GM21447 (cell line): ENCODE measurements at regions not wholly inside any gene's neighbourhood (a gene's known extent, or its start where the extent isn't known, plus 50 kb on each side); places are given as distances from the start of the nearest gene placed in this dataset.
"Not testable (repeated sequence)": the region's sequence is repeated elsewhere in the genome, so short reads cannot be mapped to it uniquely, and the experiment has no call there.

ENCODE experiments used
- ATAC-seq: cut with Tn5 transposase; IDR thresholded peaks from one replicate; pipeline ENCODE4 v1.9.1; 2021; ENCODE audit not compliant: unreplicated experiment

DNA sequence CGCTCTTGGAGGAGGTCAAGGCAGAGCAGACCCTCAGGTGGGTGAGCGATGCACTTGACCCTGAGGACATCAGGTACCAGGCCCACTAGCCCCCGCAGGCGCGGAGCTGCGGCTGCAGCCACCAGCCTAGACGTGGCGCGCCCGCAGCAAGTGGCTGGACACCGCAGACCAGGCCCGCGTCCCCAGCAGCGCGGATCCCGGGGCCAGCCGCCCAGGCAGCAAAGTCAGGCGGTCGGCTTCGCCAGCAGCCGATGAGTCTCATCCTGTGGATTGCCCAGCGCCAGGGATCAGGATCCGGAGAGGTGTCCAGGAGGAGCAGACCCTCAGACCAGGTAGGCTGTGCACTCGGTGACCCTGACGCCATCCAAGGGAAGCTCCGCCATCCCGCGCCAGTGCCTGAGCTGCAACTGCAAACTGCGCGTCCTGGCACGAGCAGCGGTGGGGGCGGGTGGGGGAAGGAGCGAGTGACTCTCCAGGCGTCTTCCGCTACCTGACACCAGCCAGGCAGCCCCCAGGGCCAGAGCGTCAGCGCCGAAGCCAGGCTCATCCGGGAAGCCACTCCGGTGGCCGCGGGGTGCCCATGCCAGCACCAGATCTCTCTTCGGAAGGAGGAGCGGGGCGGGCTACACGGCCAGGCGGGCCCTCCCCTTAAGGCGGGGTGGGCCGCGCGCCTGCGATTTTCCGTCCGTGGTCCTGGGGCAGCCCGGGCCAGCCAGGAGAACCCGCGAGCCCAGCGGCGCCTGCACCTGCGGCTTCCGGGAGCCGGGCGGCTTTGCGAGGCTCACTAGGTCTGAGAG is 92.6 kb upstream of the THOC3 start:
- peak; percentile 58 for ATAC-seq

DNA sequence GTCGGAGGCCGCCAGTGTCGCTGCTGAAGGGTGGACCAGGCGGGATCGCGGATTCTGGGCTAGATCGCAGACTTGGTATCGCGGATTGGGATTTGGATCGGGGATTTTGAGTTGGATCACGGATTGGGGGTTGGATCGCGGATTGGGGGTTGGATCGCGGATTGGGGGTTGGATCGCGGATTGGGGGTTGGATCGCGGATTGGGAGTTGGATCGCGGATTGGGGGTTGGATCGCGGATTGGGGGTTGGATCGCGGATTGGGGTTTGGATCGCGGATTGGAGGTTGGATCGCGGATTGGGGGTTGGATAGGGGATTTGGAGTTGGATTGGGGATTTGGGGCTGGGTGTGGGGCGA is 93.1 kb upstream of the THOC3 start:
- not testable (repeated sequence) for ATAC-seq

DNA sequence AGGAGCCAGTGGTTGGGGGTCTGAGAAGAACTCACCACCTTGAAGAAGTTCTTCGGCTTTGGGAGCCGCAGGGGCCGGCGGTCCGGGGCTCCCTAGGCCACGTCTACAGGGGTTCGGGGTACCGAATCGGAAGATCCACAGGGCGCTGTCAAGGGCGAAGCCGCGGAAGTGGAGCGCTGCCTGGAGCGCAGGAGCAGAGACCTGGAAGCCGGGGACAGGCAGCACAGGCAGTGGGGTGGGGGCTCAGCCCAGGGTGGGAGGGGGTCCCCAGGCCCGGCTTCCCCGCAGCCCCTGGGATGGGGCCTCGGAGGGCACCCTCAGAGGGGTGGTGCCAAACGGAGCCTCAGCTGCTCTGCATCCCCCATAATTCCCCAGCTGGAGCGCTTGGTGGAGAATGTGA is 93.5 kb upstream of the THOC3 start:
- ATAC-seq, result not testable (repeated sequence)

DNA sequence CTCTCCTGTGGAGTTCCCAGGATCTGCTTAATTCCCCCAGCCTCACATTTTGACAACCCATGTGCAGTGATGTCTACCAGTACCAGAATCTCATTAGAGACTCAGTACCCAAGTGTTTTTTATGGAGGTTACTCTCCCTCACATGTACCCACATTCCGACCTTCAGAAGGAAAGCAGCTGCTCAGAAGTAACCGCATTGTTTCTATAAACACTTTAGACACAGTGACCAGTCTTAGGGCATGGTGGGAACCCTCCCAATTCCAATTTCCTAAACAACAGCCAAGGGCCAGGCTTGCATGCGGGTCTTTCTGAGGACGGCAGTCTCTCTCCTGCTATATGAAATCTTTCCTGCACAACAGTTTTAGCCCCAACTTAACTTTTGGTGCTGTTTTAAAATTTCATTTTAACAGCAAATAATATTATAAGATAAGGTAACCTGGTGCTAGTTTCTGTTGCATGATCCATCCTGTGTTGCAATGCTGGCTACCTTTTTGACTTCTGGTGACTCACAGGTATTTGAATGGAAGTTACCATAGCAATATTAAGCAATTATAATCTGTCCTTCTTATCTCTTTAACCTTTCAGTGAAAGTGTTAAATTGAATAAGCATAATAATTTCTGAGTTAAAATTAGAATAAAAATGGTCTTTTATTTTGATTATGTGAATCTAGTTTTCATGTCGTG is 98.3 kb upstream of the THOC3 start:
- not testable (repeated sequence) for ATAC-seq

DNA sequence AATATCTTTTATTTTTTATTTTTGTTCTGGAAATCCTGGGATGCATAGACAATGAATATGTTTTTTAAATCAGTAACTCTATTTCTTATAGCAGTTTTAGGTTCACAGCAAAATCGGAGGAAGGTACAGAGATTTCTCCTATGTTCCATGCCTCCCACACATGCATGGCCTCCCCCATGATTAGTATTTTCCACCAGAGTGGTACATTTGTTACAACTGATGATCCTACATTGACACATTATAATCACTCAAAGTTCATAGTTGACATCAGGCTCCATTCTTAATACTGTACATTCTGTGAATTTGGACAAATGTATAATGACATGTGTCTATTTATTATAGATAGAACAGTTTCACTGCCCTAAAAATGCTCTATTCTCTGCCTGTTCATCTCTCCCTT is 99.0 kb upstream of the THOC3 start:
- ATAC-seq, result not testable (repeated sequence)

DNA sequence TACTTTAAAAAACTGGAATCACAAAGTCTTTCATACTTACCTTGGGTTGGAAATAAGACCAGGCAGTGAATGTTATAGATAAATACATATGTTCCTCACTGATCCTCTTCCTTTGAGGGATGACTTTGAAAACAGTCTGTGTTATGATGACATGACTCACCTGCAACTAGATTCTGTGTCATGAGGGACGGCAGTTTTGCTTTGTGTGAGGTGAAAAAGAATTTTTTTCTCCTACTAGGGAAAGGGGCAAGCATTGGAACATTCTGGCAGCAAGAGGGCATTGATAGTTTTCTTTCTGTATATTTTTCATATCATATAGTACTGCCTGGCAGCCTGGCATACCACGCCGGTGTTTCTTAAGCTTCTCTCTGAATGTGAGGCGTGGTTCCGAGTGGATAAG is 99.8 kb upstream of the THOC3 start:
- not testable (repeated sequence) for ATAC-seq

DNA sequence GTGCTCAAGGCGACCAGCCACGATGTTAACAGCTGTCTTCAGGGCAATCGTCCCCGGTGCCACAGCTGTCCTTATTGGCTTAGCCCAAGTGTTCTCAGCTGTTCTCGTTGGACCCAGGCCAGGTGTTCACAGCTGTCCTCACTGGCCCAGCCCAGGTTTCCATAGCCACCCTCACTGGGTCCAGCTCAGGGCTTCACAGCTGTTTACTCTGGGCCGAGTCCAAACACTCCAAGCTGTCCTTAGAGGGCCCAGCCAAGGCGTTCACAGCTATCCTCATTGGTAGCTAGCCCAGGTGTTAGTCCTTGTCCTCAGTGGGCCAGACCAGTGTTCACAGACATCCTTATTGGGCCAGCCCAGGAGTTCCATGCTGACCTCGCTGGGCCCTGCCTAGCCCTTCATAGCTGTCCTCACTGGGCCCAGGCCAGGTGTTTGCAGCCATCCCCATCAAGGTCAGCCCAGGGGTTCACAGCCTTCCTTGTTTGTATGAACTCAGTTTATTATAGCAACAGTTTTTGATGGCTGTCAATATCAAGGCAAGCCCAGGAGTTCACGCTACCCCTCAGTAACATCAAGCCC is 106.0 kb upstream of the THOC3 start:
- ATAC-seq, result not testable (repeated sequence)

DNA sequence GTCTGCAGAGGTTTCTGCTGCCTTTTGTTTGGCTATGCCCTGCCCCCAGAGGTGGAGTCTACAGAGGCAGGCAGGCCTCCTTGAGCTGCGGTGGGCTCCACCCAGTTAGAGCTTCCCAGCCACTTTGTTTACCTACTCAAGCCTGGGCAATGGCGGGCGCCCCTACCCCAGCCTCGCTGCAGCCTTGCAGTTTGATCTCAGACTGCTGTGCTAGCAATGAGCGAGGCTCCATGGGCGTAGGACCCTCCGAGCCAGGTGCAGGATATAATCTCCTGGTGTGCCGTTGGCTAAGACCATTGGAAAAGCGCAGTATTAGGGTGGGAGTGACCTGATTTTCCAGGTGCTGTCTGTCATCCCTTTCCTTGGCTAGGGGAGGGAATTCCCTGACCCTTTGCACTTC is 115.6 kb upstream of the THOC3 start:
- ATAC-seq, result not testable (repeated sequence)

DNA sequence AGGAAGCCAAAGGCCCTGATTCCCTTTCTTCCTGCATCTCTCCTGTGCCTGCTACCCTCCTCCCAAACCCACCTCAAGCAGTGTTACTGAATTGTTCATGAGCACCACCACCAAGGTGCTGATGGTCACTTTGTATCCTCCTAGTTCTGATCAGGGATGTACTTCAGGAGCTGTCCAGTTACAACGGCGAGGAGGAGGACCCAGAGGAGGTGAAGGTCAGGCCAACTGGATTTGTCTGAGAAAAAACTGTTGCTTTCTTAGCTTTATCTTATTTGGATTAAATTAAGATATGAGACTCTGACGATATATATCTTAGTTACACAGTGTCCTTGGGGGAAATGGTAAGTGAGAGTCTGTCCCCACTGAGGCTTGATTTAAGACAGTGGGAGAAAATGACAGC is 135.0 kb upstream of the THOC3 start:
- not testable (repeated sequence) for ATAC-seq

DNA sequence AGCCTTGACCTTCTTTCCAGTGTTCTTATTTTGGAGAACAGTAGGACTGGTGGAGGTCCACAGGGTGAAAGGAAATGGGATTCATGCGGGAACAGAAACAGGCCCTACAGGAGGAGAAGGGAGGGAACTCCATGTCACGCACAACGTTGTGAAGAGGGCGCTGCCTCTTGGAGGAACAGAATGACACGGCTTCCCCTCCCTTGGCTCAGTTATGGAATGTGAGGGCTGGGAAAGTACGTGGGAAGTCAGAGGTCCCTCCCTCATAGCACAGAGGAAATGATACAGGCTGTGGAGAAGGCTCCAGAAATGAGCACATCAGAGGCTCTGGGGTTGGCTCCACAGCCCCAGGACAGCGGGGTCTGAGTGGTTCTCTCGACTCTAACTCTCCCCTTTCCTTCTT is 125.3 kb upstream of the SIMC1 start:
- ATAC-seq, result not testable (repeated sequence)

DNA sequence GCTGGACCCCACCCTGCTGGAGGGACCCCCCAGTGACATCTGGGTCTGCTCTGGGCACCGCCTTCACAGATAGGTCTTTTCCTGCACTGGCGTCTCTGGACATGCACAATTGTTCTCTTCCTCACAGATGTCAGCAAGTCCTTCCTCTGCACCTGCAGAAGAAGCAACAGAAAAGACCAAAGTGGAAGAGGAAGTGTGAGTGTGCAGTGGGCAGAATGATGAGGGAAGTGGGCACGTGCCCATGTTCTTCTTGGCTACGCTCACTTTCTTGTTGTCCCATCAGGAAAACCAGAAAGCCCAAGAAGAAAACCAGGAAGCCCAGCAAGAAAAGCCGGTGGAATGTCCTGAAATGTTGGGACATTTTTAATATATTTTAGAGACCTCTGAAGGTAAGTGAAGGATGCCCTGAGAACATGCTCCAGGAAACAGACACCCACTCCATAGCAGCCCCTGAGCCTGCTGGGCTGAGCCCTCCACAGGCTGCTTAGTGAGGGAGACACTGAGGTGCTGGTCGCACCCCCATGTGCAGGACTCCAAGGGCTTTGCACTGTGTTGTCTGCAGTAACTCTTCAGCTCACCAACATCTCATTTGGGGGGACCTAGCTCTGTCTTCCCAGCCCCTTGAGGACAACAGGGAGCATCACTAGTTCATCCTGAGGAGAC is 124.4 kb upstream of the SIMC1 start:
- ATAC-seq, result not testable (repeated sequence)

DNA sequence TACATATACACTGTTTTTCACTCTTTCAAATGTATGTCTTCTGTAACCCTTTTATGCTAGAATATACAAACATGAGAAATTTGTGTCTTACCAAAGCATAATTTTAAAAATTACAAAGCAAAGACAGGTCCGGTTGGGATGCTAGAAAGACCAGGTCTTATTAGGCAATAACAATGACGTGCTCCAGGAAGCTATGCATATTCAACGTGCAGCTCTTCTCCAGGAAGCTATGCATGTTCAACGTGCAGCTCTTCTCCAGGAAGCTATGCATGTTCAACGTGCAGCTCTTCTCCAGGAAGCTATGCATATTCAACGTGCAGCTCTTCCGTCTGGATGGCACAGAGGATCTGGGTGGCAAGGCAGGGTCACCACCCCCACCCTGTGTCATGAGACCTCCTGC is 123.4 kb upstream of the SIMC1 start:
- not testable (repeated sequence) for ATAC-seq

DNA sequence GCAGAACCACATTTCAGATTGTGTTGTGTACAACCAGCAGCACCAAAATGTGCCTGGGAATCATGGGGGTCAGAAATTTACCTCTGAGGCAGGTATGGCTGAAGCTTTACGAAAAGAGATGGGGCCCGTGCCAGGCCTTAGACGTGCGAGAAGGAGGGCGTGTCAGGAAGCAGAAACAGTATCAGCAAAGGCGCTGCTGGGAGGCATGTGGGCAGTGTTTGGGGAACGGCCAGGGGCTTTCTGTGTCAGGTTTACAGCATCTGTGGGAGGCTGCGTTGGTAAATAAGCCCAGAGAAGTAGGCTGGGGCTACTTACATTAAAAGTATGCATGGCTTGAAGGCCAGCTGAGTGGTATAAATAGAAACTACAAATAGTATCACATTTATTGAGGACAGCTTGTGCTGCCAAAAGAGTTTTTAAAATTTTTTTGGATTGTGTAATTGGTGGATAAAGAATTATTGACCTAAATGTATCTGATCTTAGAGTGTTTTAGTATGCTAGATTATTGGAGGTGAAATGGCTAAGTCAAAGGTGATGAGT is 120.5 kb upstream of the SIMC1 start:
- not testable (repeated sequence) for ATAC-seq

DNA sequence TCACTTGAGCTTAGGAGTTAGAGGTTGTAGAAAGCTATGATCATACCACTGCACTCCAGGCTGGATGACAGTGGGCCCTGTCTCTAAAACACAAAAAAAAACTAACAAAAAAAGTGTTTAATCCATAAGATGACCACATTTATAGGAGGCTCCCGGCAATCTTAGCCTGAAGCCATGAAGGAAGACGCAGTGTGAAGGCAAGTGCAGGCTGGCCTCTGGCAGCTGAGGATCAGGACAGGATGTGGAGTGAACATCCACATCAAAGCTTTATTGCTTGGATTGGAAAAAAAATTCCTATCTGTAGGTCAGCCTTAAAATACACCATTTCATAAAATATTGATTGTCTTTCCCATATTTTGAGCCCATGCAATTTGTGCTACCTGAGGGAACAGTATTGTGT is 115.9 kb upstream of the SIMC1 start:
- ATAC-seq, result not testable (repeated sequence)

DNA sequence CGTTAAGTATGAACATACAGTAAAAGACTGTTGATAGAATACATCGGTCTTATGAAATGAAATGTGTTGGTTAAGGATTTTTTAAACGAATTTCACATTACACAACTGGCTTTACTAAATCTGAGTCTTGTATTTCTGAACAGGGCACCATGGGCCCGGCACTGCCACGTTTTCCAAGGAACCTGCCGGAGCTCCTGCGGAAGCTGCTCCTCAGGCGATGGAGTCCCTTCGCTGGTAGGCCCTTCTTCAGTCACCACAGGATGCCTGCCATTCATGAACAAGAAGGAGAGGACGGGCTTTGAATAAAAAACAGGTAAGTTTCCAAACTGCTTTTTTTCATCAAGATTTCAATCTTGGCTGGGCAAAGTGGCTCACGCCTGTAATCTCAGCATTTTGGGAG is 114.1 kb upstream of the SIMC1 start:
- not testable (repeated sequence) for ATAC-seq

DNA sequence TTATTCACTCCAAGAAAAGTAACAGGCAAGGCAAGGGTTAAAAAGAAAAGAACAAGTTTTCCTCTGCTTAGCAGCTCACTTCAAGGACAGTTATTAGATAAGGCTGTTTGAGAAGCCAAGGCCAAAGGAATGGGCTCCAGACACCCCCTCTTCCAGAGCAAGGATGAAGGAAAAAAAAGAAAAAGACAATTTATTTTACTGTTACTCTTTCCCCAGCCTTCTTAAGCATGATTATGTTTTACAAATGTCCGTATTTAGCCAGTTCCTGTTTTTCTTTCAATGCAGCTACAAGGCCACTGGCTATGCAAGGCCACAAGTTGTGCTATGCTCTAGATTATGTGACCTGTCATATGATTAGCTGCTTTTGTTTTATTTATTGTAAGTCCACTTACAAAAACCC is 106.5 kb upstream of the SIMC1 start:
- ATAC-seq, result no peak

DNA sequence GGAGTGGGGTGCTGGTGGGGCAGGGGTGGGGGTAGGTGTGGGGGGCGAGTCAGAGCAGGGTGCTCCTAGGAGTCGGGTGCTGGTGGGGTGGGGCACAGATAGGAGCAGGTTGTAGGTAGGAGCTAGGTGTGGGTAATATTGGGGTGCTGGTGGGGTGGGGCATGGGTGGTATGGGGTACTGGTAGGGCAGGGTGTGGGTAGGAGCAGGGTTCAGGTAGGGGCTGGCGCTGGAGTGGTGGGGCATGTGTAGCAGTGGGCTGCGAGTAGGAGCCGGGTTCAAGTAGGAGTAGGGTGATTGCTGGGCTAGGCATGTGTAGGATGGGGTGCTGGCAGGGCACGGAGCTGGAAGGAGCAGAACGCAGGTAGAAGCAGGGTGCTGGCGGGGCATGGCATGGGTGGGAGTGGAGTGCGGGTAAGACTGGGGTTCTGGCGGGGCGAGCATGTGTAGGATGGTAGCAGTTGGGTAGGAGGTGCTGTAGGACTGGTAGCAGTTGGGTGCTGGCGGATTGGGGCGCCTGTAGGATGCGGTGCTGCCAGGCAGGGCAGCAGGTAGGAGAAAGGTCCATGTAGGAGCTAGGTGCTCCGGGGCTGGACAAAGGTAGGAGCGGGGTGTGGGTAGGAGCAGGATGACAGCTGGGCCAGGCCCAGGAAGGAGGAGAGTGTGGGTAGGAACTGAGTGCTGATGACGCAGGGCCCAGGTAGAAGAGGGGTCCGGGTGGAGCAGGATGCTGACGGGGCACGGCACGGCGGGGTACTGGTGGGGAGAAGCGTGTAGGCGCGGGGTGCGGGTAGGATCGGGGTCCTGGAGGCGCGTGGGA is 105.5 kb upstream of the SIMC1 start:
- ATAC-seq, result no peak

DNA sequence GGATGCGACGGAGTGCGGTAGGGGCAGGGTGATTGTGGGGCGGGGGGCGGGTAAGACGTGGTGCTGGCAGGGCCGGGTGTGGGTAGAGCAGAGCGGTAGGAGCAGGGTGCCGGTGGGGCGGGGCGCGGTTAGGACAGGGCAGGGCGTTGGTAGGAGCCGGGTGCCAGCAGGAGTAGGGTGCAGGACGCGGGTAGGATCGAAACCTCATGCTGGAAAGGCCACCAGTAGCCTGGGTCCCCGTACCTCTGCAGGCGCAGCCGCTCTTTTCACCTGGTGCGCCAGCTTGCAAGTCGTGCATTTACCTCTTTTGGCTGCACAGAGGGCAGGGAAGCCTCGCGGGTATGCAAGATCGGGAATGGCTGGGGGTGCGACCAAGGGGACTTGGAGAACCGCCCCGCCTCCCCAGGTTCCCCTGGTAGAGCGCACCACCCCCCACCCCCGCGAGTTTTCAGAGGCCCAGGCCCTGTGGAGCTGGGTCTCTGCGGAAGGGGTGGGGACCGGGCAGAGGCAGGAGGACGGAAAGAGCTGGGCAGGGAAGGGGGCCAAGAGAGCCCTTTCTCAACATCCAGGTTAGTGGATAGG is 104.8 kb upstream of the SIMC1 start:
- ATAC-seq, result no peak

DNA sequence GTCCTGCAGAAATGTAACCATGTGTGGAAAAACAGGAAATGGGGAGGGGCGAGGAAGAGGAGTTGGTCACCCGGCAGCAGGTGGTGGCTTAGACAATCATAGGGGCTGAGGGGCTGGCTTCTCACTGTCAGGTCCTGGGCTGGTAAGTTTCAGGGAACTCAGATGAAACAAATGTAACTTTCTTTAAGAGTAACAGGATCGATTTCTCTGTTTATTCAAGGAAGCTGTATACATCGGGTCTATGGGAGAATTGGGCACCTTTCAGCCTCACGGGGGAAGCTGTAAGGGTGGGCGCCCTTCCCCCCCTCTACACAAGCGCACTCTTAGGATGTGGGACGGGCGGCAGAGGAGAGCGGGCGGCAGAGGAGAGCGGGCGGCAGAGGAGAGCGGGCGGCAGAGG is 104.3 kb upstream of the SIMC1 start:
- no peak for ATAC-seq

DNA sequence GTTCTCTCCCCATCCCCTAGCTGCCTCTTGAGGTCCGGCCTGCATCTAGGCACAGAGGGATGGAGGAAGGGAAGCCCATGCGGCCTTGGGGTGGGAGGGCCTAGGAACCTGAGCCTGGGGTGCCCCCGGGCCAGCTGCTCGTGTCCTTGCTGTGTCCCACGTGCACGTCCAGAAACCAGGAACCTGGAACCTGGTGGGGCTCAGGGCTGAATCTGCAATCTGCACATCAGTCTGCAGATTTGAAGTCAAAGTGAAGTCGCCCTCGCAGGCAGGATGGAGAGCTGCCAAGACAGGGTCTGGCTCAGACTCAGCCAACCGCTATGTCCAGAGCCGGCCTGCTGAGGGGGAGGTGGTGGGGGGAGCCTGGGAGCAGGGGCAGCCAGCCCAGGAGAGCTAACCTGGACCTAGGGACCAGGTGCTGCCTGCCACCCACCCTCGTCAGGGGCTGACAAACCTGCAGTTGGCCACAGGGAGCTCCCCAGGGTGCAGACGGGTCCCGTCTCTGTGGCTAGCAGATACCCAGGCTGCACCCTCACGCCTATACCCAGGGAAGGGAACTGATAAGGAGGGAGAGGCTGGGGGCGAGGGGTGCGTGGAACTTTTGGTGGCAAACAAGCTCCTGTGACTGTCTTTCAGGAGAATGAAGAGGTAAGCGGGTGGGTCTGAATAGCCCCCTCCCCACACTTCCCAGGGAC is 103.5 kb upstream of the SIMC1 start:
- no peak for ATAC-seq
